C4-2B (cell line): ENCODE measurements at regions not wholly inside any gene's neighbourhood (a gene's known extent, or its start where the extent isn't known, plus 50 kb on each side); places are given as distances from the start of the nearest gene placed in this dataset.

Source experiments
- ZFX ChIP-seq: fragments of 450-650 bp; IDR thresholded peaks from 2 replicates; pipeline ENCODE4 v1.6.1; 2017
- TF ChIP-seq, protein P1 (sequence below): fragments of 450-650 bp; conservative IDR thresholded peaks from 2 replicates; pipeline ENCODE4 v1.5.1; 2017; ENCODE audit warnings: mild to moderate bottlenecking

GRCh38 chr15:94582368-94582767 is 351.0 kb downstream of the MCTP2 start:
- TF ChIP-seq, protein P1, sequence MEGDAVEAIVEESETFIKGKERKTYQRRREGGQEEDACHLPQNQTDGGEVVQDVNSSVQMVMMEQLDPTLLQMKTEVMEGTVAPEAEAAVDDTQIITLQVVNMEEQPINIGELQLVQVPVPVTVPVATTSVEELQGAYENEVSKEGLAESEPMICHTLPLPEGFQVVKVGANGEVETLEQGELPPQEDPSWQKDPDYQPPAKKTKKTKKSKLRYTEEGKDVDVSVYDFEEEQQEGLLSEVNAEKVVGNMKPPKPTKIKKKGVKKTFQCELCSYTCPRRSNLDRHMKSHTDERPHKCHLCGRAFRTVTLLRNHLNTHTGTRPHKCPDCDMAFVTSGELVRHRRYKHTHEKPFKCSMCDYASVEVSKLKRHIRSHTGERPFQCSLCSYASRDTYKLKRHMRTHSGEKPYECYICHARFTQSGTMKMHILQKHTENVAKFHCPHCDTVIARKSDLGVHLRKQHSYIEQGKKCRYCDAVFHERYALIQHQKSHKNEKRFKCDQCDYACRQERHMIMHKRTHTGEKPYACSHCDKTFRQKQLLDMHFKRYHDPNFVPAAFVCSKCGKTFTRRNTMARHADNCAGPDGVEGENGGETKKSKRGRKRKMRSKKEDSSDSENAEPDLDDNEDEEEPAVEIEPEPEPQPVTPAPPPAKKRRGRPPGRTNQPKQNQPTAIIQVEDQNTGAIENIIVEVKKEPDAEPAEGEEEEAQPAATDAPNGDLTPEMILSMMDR, result peak; percentile 65
- TF ChIP-seq ZFX, result no peak
